Kidney (tissue), 13 donors: ENCODE measurements at regions not wholly inside any gene's neighbourhood (a gene's known extent, or its start where the extent isn't known, plus 50 kb on each side); places are given as distances from the start of the nearest gene placed in this dataset.

Experiments used
- DNase-seq, 5 donors: peaks; one replicate each; pipeline ENCODE4 v3.0.0-alpha.2; 2013 to 2020
- FAIRE-seq: peaks from 2 replicates; lab custom pipeline; 2012; peaks lifted over from hg19 to GRCh38; lab: Jason Lieb, UNC
- H3K27ac ChIP-seq, 2 donors: one replicate each; pipeline ENCODE4 v1.7.0; 2013; ENCODE audit warnings: low read depth in 2 of 2, low read length in 2 of 2, inconsistent platforms in 1 of 2
- H3K27me3 ChIP-seq: one replicate; pipeline ENCODE4 v1.7.1; 2013; ENCODE audit warnings: low read length, inconsistent platforms; ENCODE audit not compliant: control insufficient read depth, insufficient read depth
- H3K36me3 ChIP-seq, 3 donors: one replicate each; pipeline versions ENCODE4 v1.7.0 to v1.7.1; 2013; ENCODE audit warnings: low read length in 3 of 3, control low read depth in 1 of 3, inconsistent platforms in 1 of 3; ENCODE audit not compliant: insufficient read depth in 3 of 3, control insufficient read depth in 2 of 3
- H3K4me1 ChIP-seq, 3 donors: one replicate each; pipeline versions ENCODE4 v1.7.0 to v1.7.1; 2013; ENCODE audit warnings: low read length in 3 of 3, inconsistent platforms in 1 of 3, low read depth in 1 of 3; ENCODE audit not compliant: control insufficient read depth in 2 of 3, insufficient read depth in 2 of 3
- H3K4me3 ChIP-seq, 3 donors: one replicate each; pipeline versions ENCODE4 v1.7.0 to v1.8.1; 2013; ENCODE audit warnings: low read length in 3 of 3, control low read depth in 1 of 3, inconsistent platforms in 1 of 3
- H3K9ac ChIP-seq, 3 donors: one replicate each; pipeline versions ENCODE4 v1.7.0 to v1.7.1; 2013; ENCODE audit warnings: low read length in 3 of 3, control low read depth in 1 of 3, inconsistent platforms in 1 of 3
- H3K9me3 ChIP-seq, 3 donors: one replicate each; pipeline versions ENCODE4 v1.7.0 to v1.7.1; 2013; ENCODE audit warnings: low read length in 3 of 3, control low read depth in 1 of 3, inconsistent platforms in 1 of 3; ENCODE audit not compliant: control insufficient read depth in 2 of 3, insufficient read depth in 1 of 3
- CTCF ChIP-seq: IDR thresholded peaks from 3 replicates; pipeline ENCODE4 v1.5.1; 2012; ENCODE audit warnings: mild to moderate bottlenecking, moderate library complexity, borderline replicate concordance; ENCODE audit not compliant: insufficient read depth; ENCODE audit errors: extremely low read depth
- intact Hi-C: fragments of 100-400 bp; cut with DNase I; formaldehyde crosslinking; loops from one replicate; pipeline ENCODE4 v1.11.1; 2022
- donor health status: control.
- donor health status: control.
- donor health status: control.
- donor health status: control.
- donor health status: control.
- donor health status: DM: yes; HTN: yes; CAD: no.
- donor health status: Normal renal cell carcinoma (clear cell type).

- no peaks in the 10 kb centered on the region for H3K9me3 ChIP-seq
- TF ChIP-seq CTCF = no peak
- intact Hi-C loops = no loop called here
- no peaks in the 10 kb centered on the region for H3K27me3 ChIP-seq
- H3K9ac ChIP-seq = no peak overlapping the region
- no peak overlapping the region for H3K4me3 ChIP-seq
- H3K4me1 ChIP-seq = no peaks in the 10 kb centered on the region
- no peak overlapping the region for H3K27ac ChIP-seq
- DNase-seq (no peak), FAIRE-seq (no peak)
- no peaks in the 10 kb centered on the region for H3K36me3 ChIP-seq
These were observed 344.2 kb upstream of the E2F7 start for GRCh38 chr12:77409551-77409950.

- Histone ChIP-seq H3K27me3 (no peaks in the 10 kb centered on the region), H3K9ac (no peak overlapping the region), H3K27ac (no peak overlapping the region), H3K9me3 (no peaks in the 10 kb centered on the region), H3K4me1 (no peaks in the 10 kb centered on the region), H3K36me3 (no peaks in the 10 kb centered on the region), H3K4me3 (no peak overlapping the region)
- FAIRE-seq = no peak
- DNase-seq = no peak
- TF ChIP-seq CTCF = no peak
- intact Hi-C loops = no loop called here
These were observed 342.6 kb upstream of the E2F7 start for GRCh38 chr12:77407931-77408330.

GRCh38 chr12:77406219-77406905, 341.0 kb upstream of the E2F7 start:
- Histone ChIP-seq H3K36me3 (no peaks in the 10 kb centered on the region), H3K4me3 (no peak overlapping the region), H3K9ac (no peak overlapping the region), H3K27ac (no peak overlapping the region), H3K27me3 (no peaks in the 10 kb centered on the region), H3K4me1 (no peaks in the 10 kb centered on the region), H3K9me3 (no peaks in the 10 kb centered on the region)
- intact Hi-C loops = no loop called here
- no peak for FAIRE-seq
- DNase-seq = no peak
- no peak for TF ChIP-seq CTCF

- H3K9me3 ChIP-seq = no peaks in the 10 kb centered on the region
- FAIRE-seq (no peak), DNase-seq (peak in 2 of 5 donors; percentile 8 to 26)
- H3K27ac ChIP-seq = no peak overlapping the region
- H3K4me3 ChIP-seq = no peak overlapping the region
- H3K4me1 ChIP-seq = no peaks in the 10 kb centered on the region
- no peaks in the 10 kb centered on the region for H3K27me3 ChIP-seq
- no peaks in the 10 kb centered on the region for H3K36me3 ChIP-seq
- no peak for TF ChIP-seq CTCF
- no peak overlapping the region for H3K9ac ChIP-seq
- intact Hi-C loops = no loop called here
These were observed 337.3 kb upstream of the E2F7 start for GRCh38 chr12:77402716-77403115.
